Mesendoderm (in vitro differentiated cells): ENCODE measurements at regions not wholly inside any gene's neighbourhood (a gene's known extent, or its start where the extent isn't known, plus 50 kb on each side); places are given as distances from the start of the nearest gene placed in this dataset.

Experiments
- DNase-seq: peaks from one replicate; pipeline ENCODE4 v3.0.0; 2013
- H2AK5ac ChIP-seq: 2 replicates; pipeline ENCODE4 v1.6.1; 2013; ENCODE audit warnings: low read length, inconsistent platforms
- H2BK120ac ChIP-seq: 2 replicates; pipeline ENCODE4 v1.6.1; 2013; ENCODE audit warnings: low read depth, mild to moderate bottlenecking, low read length, moderate library complexity, mixed read lengths
- H2BK15ac ChIP-seq: replicated peaks from 2 replicates; pipeline ENCODE4 v1.6.1; 2013; ENCODE audit warnings: low read depth, mild to moderate bottlenecking, moderate library complexity
- H2BK5ac ChIP-seq: 2 replicates; pipeline ENCODE4 v1.6.1; 2013; ENCODE audit warnings: low read length, inconsistent platforms
- H3K18ac ChIP-seq: 2 replicates; pipeline ENCODE4 v1.6.1; 2013; ENCODE audit warnings: mild to moderate bottlenecking, low read length, mixed read lengths
- H3K23ac ChIP-seq: one replicate; pipeline ENCODE4 v1.6.1; 2013; ENCODE audit warnings: low read length
- H3K27ac ChIP-seq: 2 replicates; pipeline ENCODE4 v1.5.1; 2013; ENCODE audit warnings: low read depth, mild to moderate bottlenecking, inconsistent platforms, low read length, moderate library complexity
- H3K27me3 ChIP-seq: 2 replicates; pipeline ENCODE4 v1.6.1; 2013; ENCODE audit warnings: low read length, control low read depth, mild to moderate bottlenecking, inconsistent platforms; ENCODE audit not compliant: insufficient read depth, poor library complexity
- H3K36me3 ChIP-seq: 2 replicates; pipeline ENCODE4 v1.6.1; 2013; ENCODE audit warnings: low read length, inconsistent platforms; ENCODE audit not compliant: control insufficient read depth, insufficient read depth
- H3K4ac ChIP-seq: one replicate; pipeline ENCODE4 v1.6.1; 2013; ENCODE audit warnings: low read depth, mild to moderate bottlenecking, low read length, moderate library complexity
- H3K4me1 ChIP-seq: 2 replicates; pipeline ENCODE4 v1.6.1; 2013; ENCODE audit warnings: low read depth, low read length, inconsistent platforms; ENCODE audit not compliant: control insufficient read depth
- H3K4me2 ChIP-seq: 2 replicates; pipeline ENCODE4 v1.6.1; 2013; ENCODE audit warnings: low read length
- H3K4me3 ChIP-seq: 2 replicates; pipeline ENCODE4 v1.5.1; 2013; ENCODE audit warnings: mild to moderate bottlenecking, low read length
- H3K56ac ChIP-seq: one replicate; pipeline ENCODE4 v1.6.1; 2013; ENCODE audit warnings: low read length
- H3K79me1 ChIP-seq: 2 replicates; pipeline ENCODE4 v1.6.1; 2013; ENCODE audit warnings: low read length, inconsistent platforms
- H3K79me2 ChIP-seq: 2 replicates; pipeline ENCODE4 v1.6.1; 2013; ENCODE audit warnings: mild to moderate bottlenecking, low read length; ENCODE audit not compliant: control insufficient read depth, insufficient read depth
- H3K9ac ChIP-seq: 2 replicates; pipeline ENCODE4 v1.6.1; 2013; ENCODE audit warnings: low read length, inconsistent platforms
- H4K5ac ChIP-seq: one replicate; pipeline ENCODE4 v1.6.1; 2013; ENCODE audit warnings: low read length
- H4K8ac ChIP-seq: one replicate; pipeline ENCODE4 v1.6.1; 2013; ENCODE audit warnings: low read depth, mild to moderate bottlenecking, control low read depth, low read length, moderate library complexity
- WGBS: extraction: QIAGEN DNeasy Blood & Tissue Kit; methylation state at CpG from one replicate; pipeline ENCODE4 v1.1.7; 2013; ENCODE audit warnings: low lambda C conversion rate, missing lambda C conversion rate; ENCODE audit not compliant: insufficient coverage; ENCODE audit errors: extremely low coverage; 5-methylcytosine and 5-hydroxymethylcytosine counted together

DNA sequence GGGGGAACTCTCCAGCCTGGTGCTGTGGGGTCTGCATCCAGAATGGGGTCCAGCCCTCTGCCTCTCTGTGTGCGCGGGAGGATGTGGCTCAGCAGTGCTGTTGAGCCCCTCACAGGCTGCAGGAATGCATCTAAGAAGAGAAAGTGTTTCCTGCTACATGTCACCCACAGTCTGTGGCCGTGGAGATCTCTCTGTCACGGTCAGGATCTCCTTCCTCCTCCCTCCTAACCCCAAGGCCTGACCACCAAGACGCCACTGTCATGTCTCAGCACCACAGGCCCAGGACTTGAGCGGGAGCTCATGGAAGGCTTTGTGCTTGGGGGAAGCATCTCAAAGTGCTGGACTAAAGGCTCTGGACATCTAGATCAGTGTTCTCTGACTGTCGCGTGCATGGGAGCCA lies 90.1 kb downstream of the SREK1 start:
- Histone ChIP-seq H2AK5ac (no peak overlapping the region), H2BK120ac (no peak overlapping the region), H3K4me2 (no peak overlapping the region), H4K5ac (no peak overlapping the region), H3K79me2 (no peaks in the 10 kb centered on the region), H3K56ac (no peak overlapping the region), H3K79me1 (no peaks in the 10 kb centered on the region), H3K9ac (no peak overlapping the region), H2BK5ac (no peak overlapping the region), H3K23ac (no peak overlapping the region), H3K36me3 (no peaks in the 10 kb centered on the region), H3K27me3 (no peaks in the 10 kb centered on the region), H3K27ac (no peak overlapping the region), H3K4ac (no peak overlapping the region), H2BK15ac (no peak overlapping the region), H3K18ac (no peak overlapping the region), H3K4me3 (no peak overlapping the region), H3K4me1 (no peaks in the 10 kb centered on the region), H4K8ac (no peak overlapping the region)
- no peak for DNase-seq
- WGBS, result no CpG with 5 or more reads among the region's 8 CpGs

DNA sequence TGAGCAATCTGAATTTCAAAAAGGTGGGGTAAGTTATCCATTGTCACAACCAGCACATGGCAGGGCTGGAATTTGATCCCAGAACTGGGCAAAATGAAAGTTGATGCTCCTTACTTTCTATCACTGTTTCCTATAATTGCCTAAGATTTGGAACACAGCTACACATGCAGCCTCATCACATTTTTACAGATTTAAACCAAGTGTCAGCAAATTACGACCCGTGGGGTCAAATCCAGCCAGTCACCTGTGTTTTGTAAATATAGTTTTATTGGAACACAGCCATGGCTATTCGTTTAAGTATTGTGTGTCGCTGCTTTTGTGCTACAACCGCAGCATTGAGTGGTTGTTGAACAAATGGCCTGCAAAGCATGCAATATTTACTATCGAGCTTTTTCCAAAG lies 94.3 kb downstream of the SREK1 start:
- Histone ChIP-seq H3K79me1 (no peaks in the 10 kb centered on the region), H3K4me2 (no peak overlapping the region), H3K79me2 (no peaks in the 10 kb centered on the region)

DNA sequence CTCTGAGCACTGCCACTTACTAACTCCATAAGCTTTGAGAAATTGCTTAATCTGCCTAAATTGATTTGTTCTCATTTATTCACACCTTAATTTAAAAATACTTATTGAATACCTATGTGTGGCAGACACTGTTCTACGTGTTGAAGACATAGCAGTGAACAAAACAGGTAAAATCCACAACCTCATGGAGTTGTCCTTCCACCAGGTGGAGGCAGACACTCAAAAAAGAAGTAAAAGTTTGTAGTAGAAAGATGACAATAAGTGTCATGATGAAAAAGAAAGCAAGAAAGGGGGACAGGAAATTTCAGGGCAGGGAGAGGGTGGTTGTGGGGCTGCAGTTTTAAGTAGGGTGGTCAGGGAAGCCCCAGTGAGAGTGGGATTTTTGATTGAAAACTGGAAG lies 94.9 kb downstream of the SREK1 start:
- Histone ChIP-seq H3K27me3 (no peaks in the 10 kb centered on the region), H3K36me3 (no peaks in the 10 kb centered on the region), H3K56ac (no peak overlapping the region), H3K23ac (no peak overlapping the region), H3K4me1 (no peaks in the 10 kb centered on the region), H4K5ac (no peak overlapping the region), H4K8ac (no peak overlapping the region), H3K27ac (no peak overlapping the region), H2BK120ac (no peak overlapping the region), H2BK15ac (no peak overlapping the region), H3K79me1 (no peaks in the 10 kb centered on the region), H3K79me2 (no peaks in the 10 kb centered on the region), H2BK5ac (no peak overlapping the region), H3K4ac (no peak overlapping the region), H3K18ac (no peak overlapping the region), H3K9ac (no peak overlapping the region), H3K4me2 (no peak overlapping the region), H3K4me3 (no peak overlapping the region), H2AK5ac (no peak overlapping the region)
- DNase-seq, result peak; percentile 48
- WGBS, result no CpG with 5 or more reads among the region's 1 CpG

More for the DNA sequence above, 94.3 kb downstream of the SREK1 start:
- H3K4me3 ChIP-seq, result no peak overlapping the region
- no peak overlapping the region for H2BK15ac ChIP-seq
- no peaks in the 10 kb centered on the region for H3K4me1 ChIP-seq
- no peak overlapping the region for H3K27ac ChIP-seq
- no peak overlapping the region for H3K4ac ChIP-seq
- no peaks in the 10 kb centered on the region for H3K27me3 ChIP-seq
- H3K23ac ChIP-seq, result no peak overlapping the region
- no peak for DNase-seq
- no peak overlapping the region for H2BK5ac ChIP-seq
- H2BK120ac ChIP-seq, result no peak overlapping the region
- H3K18ac ChIP-seq, result no peak overlapping the region
- no peak overlapping the region for H4K8ac ChIP-seq
- H3K36me3 ChIP-seq, result no peaks in the 10 kb centered on the region
- no peak overlapping the region for H4K5ac ChIP-seq
- H3K56ac ChIP-seq, result no peak overlapping the region
- H2AK5ac ChIP-seq, result no peak overlapping the region
- H3K9ac ChIP-seq, result no peak overlapping the region
- no CpG with 5 or more reads among the region's 6 CpGs for WGBS

DNA sequence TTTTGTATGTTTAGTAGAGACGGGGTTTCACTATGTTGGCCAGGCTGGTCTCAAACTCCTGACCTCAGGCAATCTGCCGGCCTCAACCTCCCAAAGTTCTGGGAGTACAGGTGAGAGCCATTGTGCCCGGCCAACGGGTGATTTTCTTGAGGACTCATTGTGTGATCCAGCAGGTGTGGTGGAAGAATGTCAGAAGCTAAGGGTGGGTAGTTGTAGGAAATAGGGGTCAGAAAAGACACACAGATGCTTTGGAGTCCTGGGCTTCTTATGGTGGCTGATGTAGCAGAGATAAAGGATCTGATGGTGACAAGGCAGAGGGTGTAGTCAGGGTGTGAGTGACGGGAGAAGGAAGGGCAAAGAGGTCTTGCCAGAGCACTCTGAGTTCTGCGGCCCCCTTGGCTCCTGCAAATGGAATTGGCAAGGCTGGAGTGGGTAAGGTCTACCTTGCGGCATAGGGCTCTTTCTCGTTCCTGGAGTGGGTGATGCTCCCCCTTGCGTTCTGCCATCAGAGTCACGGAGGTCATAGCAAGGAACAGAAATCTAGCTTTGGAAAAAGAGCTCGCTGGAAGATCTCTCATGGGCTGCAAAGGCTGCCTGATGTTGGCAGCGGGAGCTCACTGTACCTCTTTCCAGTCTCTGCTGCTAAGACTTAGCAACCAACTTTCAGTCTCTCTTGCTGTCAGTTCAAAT lies 97.2 kb downstream of the SREK1 start:
- Histone ChIP-seq H2BK120ac (no peak overlapping the region), H3K4me2 (no peak overlapping the region), H3K79me2 (no peaks in the 10 kb centered on the region), H3K18ac (no peak overlapping the region), H3K4me3 (no peak overlapping the region), H2BK5ac (no peak overlapping the region), H4K5ac (no peak overlapping the region), H3K4ac (no peak overlapping the region), H3K4me1 (no peaks in the 10 kb centered on the region), H3K56ac (no peak overlapping the region), H3K79me1 (no peaks in the 10 kb centered on the region), H4K8ac (no peak overlapping the region), H3K27ac (no peak overlapping the region), H2BK15ac (no peak overlapping the region), H3K27me3 (no peaks in the 10 kb centered on the region), H2AK5ac (no peak overlapping the region), H3K9ac (no peak overlapping the region), H3K23ac (no peak overlapping the region), H3K36me3 (no peaks in the 10 kb centered on the region)
- no peak for DNase-seq
- WGBS, result no CpG with 5 or more reads among the region's 12 CpGs

DNA sequence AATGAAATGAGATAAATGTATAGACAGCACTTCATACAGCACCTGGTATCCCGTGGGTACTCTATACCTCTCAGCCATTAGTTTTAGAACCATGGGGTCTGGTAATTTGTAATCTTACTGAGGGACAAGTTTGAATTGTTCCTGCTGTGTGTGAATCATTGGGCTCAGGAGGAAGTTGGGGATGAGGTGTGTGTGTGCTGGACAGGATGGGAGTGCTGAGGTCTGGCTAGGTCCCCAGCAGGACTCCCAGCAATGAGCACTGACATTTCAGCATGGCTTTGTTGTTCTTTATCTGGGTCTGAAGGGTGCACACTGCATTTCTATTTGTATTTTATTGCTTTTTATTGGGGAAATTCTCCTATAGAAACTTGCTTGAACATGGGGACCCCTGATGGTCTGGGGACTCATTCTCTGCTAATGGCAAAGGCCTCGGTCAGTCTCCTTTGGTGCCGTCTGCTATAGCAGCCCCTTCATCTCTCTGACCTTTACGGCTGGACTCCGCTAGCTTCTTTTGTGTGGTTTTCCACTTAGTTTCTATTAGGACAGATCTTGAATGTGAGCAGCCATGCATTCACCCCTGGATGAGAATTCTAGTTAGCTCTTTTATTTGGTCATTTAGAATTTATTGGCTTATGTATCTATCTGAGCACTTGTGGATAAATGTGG lies 98.1 kb downstream of the SREK1 start:
- H3K36me3 ChIP-seq, result no peaks in the 10 kb centered on the region
- H2AK5ac ChIP-seq, result no peak overlapping the region
- H3K56ac ChIP-seq, result no peak overlapping the region
- no peak overlapping the region for H3K23ac ChIP-seq
- H3K79me2 ChIP-seq, result no peaks in the 10 kb centered on the region
- H3K27me3 ChIP-seq, result no peaks in the 10 kb centered on the region
- H2BK120ac ChIP-seq, result no peak overlapping the region
- no peaks in the 10 kb centered on the region for H3K79me1 ChIP-seq
- no peak overlapping the region for H4K8ac ChIP-seq
- no peak overlapping the region for H2BK15ac ChIP-seq
- H3K4me1 ChIP-seq, result no peaks in the 10 kb centered on the region
- H3K27ac ChIP-seq, result no peak overlapping the region
- H3K4me2 ChIP-seq, result no peak overlapping the region
- H2BK5ac ChIP-seq, result no peak overlapping the region
- no peak overlapping the region for H3K9ac ChIP-seq
- DNase-seq, result no peak
- WGBS, result no CpG with 5 or more reads among the region's 5 CpGs
- no peak overlapping the region for H3K4ac ChIP-seq
- no peak overlapping the region for H4K5ac ChIP-seq
- no peak overlapping the region for H3K4me3 ChIP-seq
- no peak overlapping the region for H3K18ac ChIP-seq

DNA sequence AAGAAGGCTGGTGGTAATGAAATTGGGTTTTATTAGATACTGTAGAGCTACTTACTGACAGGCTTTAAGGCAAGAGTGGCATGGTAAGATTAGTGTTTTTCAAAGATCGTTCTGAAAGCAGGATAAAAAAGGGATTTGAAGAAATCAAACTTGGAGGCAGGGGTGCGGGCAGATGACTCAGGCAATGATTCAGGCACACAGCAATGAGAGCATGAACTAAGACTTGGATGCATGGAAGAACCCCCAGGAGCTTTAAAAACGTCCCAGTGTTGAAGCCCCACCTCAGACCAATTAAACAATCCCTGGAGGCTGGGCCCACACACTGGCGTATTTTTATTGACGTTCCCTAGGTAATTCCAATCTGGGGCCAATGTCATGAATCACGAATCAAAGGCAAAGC lies 102.5 kb downstream of the SREK1 start:
- H2AK5ac ChIP-seq, result no peak overlapping the region
- no peak overlapping the region for H3K56ac ChIP-seq
- H3K9ac ChIP-seq, result no peak overlapping the region
- no peak overlapping the region for H4K5ac ChIP-seq
- H3K18ac ChIP-seq, result no peak overlapping the region
- H2BK15ac ChIP-seq, result no peak overlapping the region
- DNase-seq, result no peak
- H3K4me2 ChIP-seq, result no peak overlapping the region
- no peak overlapping the region for H3K4ac ChIP-seq
- no peaks in the 10 kb centered on the region for H3K79me1 ChIP-seq
- H3K27ac ChIP-seq, result no peak overlapping the region
- H2BK5ac ChIP-seq, result no peak overlapping the region
- H3K23ac ChIP-seq, result no peak overlapping the region
- H3K4me3 ChIP-seq, result no peak overlapping the region
- H3K36me3 ChIP-seq, result no peaks in the 10 kb centered on the region
- H3K4me1 ChIP-seq, result no peaks in the 10 kb centered on the region
- H4K8ac ChIP-seq, result no peak overlapping the region
- no peak overlapping the region for H2BK120ac ChIP-seq
- no CpG with 5 or more reads among the region's 6 CpGs for WGBS
- H3K79me2 ChIP-seq, result no peaks in the 10 kb centered on the region
- H3K27me3 ChIP-seq, result no peaks in the 10 kb centered on the region
